Body of pancreas (tissue), 4 donors: ENCODE measurements at regions not wholly inside any gene's neighbourhood (a gene's known extent, or its start where the extent isn't known, plus 50 kb on each side); places are given as distances from the start of the nearest gene placed in this dataset.
"Not testable (repeated sequence)": the region's sequence is repeated elsewhere in the genome, so short reads cannot be mapped to it uniquely, and the experiment has no call there.

Experiments
- ATAC-seq: fragments of 150-250 bp; one replicate; pipeline ENCODE4 v1.9.1; 2016
- DNase-seq, 4 donors: peaks; one replicate each; pipeline ENCODE4 v3.0.0-alpha.2; 2019
- H3K27ac ChIP-seq, 4 donors: fragments of 200-600 bp; sonication (generic); 1 replicate in 3 of 4; 2 replicates in 1 of 4; pipeline versions ENCODE4 v1.5.1 to v1.6.1; 2016 to 2019; ENCODE audit warnings: mild to moderate bottlenecking in 1 of 4, mixed read lengths in 1 of 4, moderate library complexity in 1 of 4
- H3K27me3 ChIP-seq, 2 donors: fragments of 200-600 bp; sonication (generic); one replicate each; pipeline ENCODE4 v1.6.0; 2016; ENCODE audit warnings: mild to moderate bottlenecking in 1 of 2
- H3K36me3 ChIP-seq, 2 donors: fragments of 200-600 bp; sonication (generic); replicated peaks in 1 of 2; 2 replicates each; pipeline ENCODE4 v1.5.1; 2016; ENCODE audit warnings: low read depth in 2 of 2; ENCODE audit not compliant: insufficient read depth in 1 of 2
- H3K4me1 ChIP-seq: fragments of 200-600 bp; sonication (generic); one replicate; pipeline ENCODE4 v1.6.0; 2016
- H3K4me3 ChIP-seq, 2 donors: fragments of 200-600 bp; sonication (generic); 1 replicate in 1 of 2; 2 replicates in 1 of 2; pipeline ENCODE4 v1.5.1; 2016 to 2019
- H3K9me3 ChIP-seq, 3 donors: fragments of 200-600 bp; sonication (generic); 1 replicate in 2 of 3; 2 replicates in 1 of 3; pipeline ENCODE4 v1.5.1; 2016
- POLR2A ChIP-seq, 3 donors: fragments of 450-650 bp; IDR thresholded peaks; one replicate each; pipeline ENCODE4 v1.6.1; 2016; ENCODE audit warnings: antibody characterized with exemption in 3 of 3, mild to moderate bottlenecking in 2 of 3
- WGBS, 2 donors: methylation state at CpG; one replicate each; pipeline ENCODE4 v1.1.5; 2017; 5-methylcytosine and 5-hydroxymethylcytosine counted together
- intact Hi-C: fragments of 100-400 bp; cut with DNase I; formaldehyde crosslinking; loops from one replicate; pipeline ENCODE4 v1.15.1; 2023
- TF ChIP-seq, protein P1 (sequence below), 7 experiments: fragments of 450-650 bp in 4 of 7; fragments of 200-600 bp in 3 of 7; sonication (generic) in 3 of 7; IDR thresholded peaks; one replicate each; pipeline ENCODE4 v1.5.1; 2016 to 2019; ENCODE audit warnings: antibody characterized with exemption in 7 of 7

DNA sequence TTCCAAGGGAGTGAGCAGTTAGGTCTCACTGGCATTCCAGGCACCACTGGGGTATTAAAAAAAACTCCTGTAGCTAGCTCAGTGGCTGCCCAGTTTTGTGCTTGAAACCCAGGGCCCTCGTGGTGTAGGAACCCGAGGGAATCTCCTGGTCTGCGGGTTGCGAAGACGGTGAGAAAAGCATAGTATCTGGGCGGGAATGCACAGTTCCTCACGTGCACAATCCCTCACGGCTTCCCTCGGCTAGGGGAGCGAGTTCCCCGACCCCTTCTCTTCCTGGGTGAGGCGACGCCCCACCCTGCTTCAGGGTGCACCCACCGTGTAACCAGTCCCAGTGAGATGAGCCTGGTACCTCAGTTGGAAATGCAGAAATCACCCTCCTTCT is 50.5 kb upstream of the PGBD5 start:
- Histone ChIP-seq H3K27ac (no peak overlapping the region), H3K4me1 (no peaks in the 10 kb centered on the region), H3K9me3 (no peaks in the 10 kb centered on the region), H3K36me3 (no peaks in the 10 kb centered on the region), H3K27me3 (no peaks in the 10 kb centered on the region), H3K4me3 (no peak overlapping the region)
- DNase-seq = no peak
- TF ChIP-seq, protein P1, sequence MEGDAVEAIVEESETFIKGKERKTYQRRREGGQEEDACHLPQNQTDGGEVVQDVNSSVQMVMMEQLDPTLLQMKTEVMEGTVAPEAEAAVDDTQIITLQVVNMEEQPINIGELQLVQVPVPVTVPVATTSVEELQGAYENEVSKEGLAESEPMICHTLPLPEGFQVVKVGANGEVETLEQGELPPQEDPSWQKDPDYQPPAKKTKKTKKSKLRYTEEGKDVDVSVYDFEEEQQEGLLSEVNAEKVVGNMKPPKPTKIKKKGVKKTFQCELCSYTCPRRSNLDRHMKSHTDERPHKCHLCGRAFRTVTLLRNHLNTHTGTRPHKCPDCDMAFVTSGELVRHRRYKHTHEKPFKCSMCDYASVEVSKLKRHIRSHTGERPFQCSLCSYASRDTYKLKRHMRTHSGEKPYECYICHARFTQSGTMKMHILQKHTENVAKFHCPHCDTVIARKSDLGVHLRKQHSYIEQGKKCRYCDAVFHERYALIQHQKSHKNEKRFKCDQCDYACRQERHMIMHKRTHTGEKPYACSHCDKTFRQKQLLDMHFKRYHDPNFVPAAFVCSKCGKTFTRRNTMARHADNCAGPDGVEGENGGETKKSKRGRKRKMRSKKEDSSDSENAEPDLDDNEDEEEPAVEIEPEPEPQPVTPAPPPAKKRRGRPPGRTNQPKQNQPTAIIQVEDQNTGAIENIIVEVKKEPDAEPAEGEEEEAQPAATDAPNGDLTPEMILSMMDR (IDR thresholded peaks at IDR 0.05) = no peak
- no peak for TF ChIP-seq POLR2A (IDR thresholded peaks at IDR 0.05)
- intact Hi-C loops = no loop called here
- WGBS, 2 donors = 85 to 91% methylated on average over 10 to 14 of the region's 14 CpGs
- ATAC-seq = no peak

DNA sequence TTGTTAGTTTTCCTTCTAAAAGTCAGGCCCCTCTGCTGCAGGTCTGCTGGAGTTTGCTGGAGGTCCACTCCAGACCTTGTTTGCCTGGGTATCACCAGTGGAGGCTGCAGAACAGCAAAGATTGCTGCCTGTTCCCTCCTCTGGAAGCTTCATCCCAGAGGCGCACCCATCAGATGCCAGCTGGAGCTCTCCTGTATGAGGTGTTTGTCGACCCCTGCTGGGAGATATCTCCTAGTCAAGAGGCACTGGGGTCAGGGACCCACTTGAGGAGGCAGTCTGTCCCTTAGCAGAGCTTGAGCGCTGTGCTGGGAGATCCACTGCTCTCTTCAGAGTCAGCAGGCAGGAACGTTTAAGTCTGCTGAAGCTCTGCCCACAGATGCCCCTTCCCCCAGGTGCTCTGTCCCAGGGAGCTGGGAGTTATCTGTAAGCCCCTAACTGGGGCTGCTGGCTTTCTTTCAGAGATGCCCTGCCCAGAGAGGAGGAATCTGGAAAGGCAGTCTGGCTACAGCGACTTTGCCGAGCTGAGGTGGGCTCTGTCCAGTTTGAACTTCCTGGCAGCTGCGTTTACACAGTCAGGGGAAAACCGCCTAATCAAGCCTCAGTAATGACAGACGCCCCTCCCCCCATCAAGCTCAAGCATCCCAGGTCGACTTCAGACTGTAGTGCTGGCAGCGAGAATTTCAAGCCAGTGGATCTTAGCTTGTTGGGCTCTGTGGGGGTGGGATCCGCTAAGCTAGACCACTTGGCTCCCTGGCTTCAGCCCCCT is 49.9 kb upstream of the PGBD5 start:
- ATAC-seq, intact Hi-C loops, H3K4me3 ChIP-seq, H3K27ac ChIP-seq, H3K4me1 ChIP-seq, H3K27me3 ChIP-seq, H3K36me3 ChIP-seq, H3K9me3 ChIP-seq, DNase-seq: not testable (repeated sequence)
- 45 to 47% methylated on average over 3 to 12 of the region's 12 CpGs for WGBS, 2 donors
